ENCODE measurements at regions not wholly inside any gene's neighbourhood (a gene's known extent, or its start where the extent isn't known, plus 50 kb on each side); places are given as distances from the start of the nearest gene placed in this dataset.
A peak's percentile ranks its signal among the peaks of the same experiment; 100 is the strongest.

- H4K20me1 ChIP-seq (ENCODE audit: insufficient read depth, low read length): no peaks in the 10 kb centered on the region
- intact Hi-C loops (cut with micrococcal nuclease; ENCODE audit: unreplicated experiment) (no loop called here), in situ Hi-C loops (cut with HindIII; ENCODE audit: extremely low pct_ligation_motif_present, low pct_unique_long_range_greater_than_20kb) (loop anchor here (10.0 kb wide), 2 partner anchors 105 to 405 kb away; partner anchors contain the start of gene CPOX)
- no peak for TF ChIP-seq SCMH1 (CRISPR knock-in tag; IDR thresholded peaks at IDR 0.05; ENCODE audit: borderline replicate concordance)
- TF ChIP-seq ZNF136 (CRISPR knock-in tag; IDR thresholded peaks at IDR 0.05; ENCODE audit: low read depth): no peak
- H3K36me3 ChIP-seq (replicated peaks in 1 of 2; ENCODE audit: control insufficient read depth in 1 of 2, insufficient read depth in 2 of 2, low read length in 2 of 2): no peaks in the 10 kb centered on the region
- no peak overlapping the region for H2AFZ ChIP-seq (ENCODE audit: low read length)
- ChIA-PET POLR2A (no interaction called here), CTCF (ENCODE audit: low intra/inter-chr PET ratio, low total read pairs) (no interaction called here)
- no TSS peak for BruUV-seq (replicated peaks)
- no peak overlapping the region for H3K27ac ChIP-seq (ENCODE audit: extremely low read length, insufficient read depth, low read length)
- H3K9me3 ChIP-seq (ENCODE audit: low read length): no peaks in the 10 kb centered on the region
- no peaks in the 10 kb centered on the region for H3K79me2 ChIP-seq (ENCODE audit: insufficient read depth, low read length)
- no peak overlapping the region for H3K4me3 ChIP-seq (replicated peaks in 1 of 3; ENCODE audit: insufficient read depth in 1 of 3, low read depth in 2 of 3, low read length in 3 of 3)
- no peaks in the 10 kb centered on the region for H3K4me1 ChIP-seq (ENCODE audit: insufficient read depth, low read length)
- FAIRE-seq (no peak), ATAC-seq (no peak), DNase-seq (ENCODE audit: low spot score) (no peak)
- H3K4me2 ChIP-seq (ENCODE audit: low read depth, low read length): no peak overlapping the region
- no peak overlapping the region for H3K9ac ChIP-seq (ENCODE audit: insufficient read depth, low read depth, low read length)
- no peaks in the 10 kb centered on the region for H3K27me3 ChIP-seq (ENCODE audit: control insufficient read depth in 1 of 2, insufficient read depth in 2 of 2, low read length in 2 of 2)
Observed at GRCh38 chr3:98999675-99000074, 98.2 kb upstream of the DCBLD2 start.

- Histone ChIP-seq H3K4me1 (ENCODE audit: insufficient read depth, low read length) (no peaks in the 10 kb centered on the region), H3K27ac (ENCODE audit: extremely low read length, insufficient read depth, low read length) (no peak overlapping the region), H3K9ac (ENCODE audit: insufficient read depth, low read depth, low read length) (no peak overlapping the region), H3K36me3 (replicated peaks in 1 of 2; ENCODE audit: control insufficient read depth in 1 of 2, insufficient read depth in 2 of 2, low read length in 2 of 2) (no peaks in the 10 kb centered on the region), H3K4me3 (replicated peaks in 1 of 3; ENCODE audit: insufficient read depth in 1 of 3, low read depth in 2 of 3, low read length in 3 of 3) (no peak overlapping the region), H3K27me3 (ENCODE audit: control insufficient read depth in 1 of 2, insufficient read depth in 2 of 2, low read length in 2 of 2) (no peaks in the 10 kb centered on the region; a peak in 1 of 5 replicates), H3K79me2 (ENCODE audit: insufficient read depth, low read length) (no peaks in the 10 kb centered on the region), H3K9me3 (ENCODE audit: low read length) (no peaks in the 10 kb centered on the region), H3K4me2 (ENCODE audit: low read depth, low read length) (no peak overlapping the region), H4K20me1 (ENCODE audit: insufficient read depth, low read length) (no peaks in the 10 kb centered on the region), H2AFZ (ENCODE audit: low read length) (no peak overlapping the region)
- ChIA-PET CTCF (ENCODE audit: low intra/inter-chr PET ratio, low total read pairs) (interaction anchor here (3.0 kb wide), 1 partner anchor 177 kb away, joined by 46 read pairs; no protein-coding TSS in a partner anchor), POLR2A (no interaction called here)
- BruUV-seq (replicated peaks): no TSS peak
- intact Hi-C loops (cut with micrococcal nuclease; ENCODE audit: unreplicated experiment) (loop anchor here (1.0 to 5.0 kb wide), 3 partner anchors 92 to 391 kb away; partner anchors contain the start of gene DCBLD2), in situ Hi-C loops (cut with HindIII; ENCODE audit: extremely low pct_ligation_motif_present, low pct_unique_long_range_greater_than_20kb) (loop anchor here (5.0 to 10.0 kb wide), 3 partner anchors 99 to 399 kb away; partner anchors contain the start of gene CPOX)
- DNase-seq (ENCODE audit: low spot score): peak; percentile 34
- peak; percentile 57 for ATAC-seq
- FAIRE-seq: no peak
- TF ChIP-seq ZNF484 (CRISPR knock-in tag; IDR thresholded peaks at IDR 0.05; ENCODE audit: borderline replicate concordance, low read depth): no peak
- TF ChIP-seq PAF1 (CRISPR knock-in tag; IDR thresholded peaks at IDR 0.05): no peak
- peak; percentile 29; the same call in 1 of the 2 replicates for TF ChIP-seq RAD21 (CRISPR knock-in tag; IDR thresholded peaks at IDR 0.05)
- no peak for TF ChIP-seq MXD4 (CRISPR knock-in tag; IDR thresholded peaks at IDR 0.05)
- no peak for TF ChIP-seq NR2F2 (IDR thresholded peaks at IDR 0.05; ENCODE audit: borderline replicate concordance, low read depth)
- TF ChIP-seq ZNF460 (CRISPR knock-in tag; IDR thresholded peaks at IDR 0.05; ENCODE audit: borderline replicate concordance): no peak
- no peak for TF ChIP-seq NKX3-1 (CRISPR knock-in tag; IDR thresholded peaks at IDR 0.05)
- no peak for TF ChIP-seq PAXIP1 (CRISPR knock-in tag; conservative IDR thresholded peaks at IDR 0.05)
- no peak for TF ChIP-seq AGO1 (IDR thresholded peaks at IDR 0.05; ENCODE audit: low read depth, low read length, poor library complexity, severe bottlenecking)
- no peak for TF ChIP-seq FOXC1 (CRISPR knock-in tag; IDR thresholded peaks at IDR 0.05; ENCODE audit: borderline replicate concordance)
- TF ChIP-seq ZFP1 (CRISPR knock-in tag; IDR thresholded peaks at IDR 0.05): peak; percentile 79; the same call in 1 of the 2 replicates
- TF ChIP-seq SMC3 (IDR thresholded peaks at IDR 0.05; ENCODE audit: low read length): peak; percentile 82
- TF ChIP-seq PPARG (CRISPR knock-in tag; conservative IDR thresholded peaks at IDR 0.05): no peak
- TF ChIP-seq SETDB1 (CRISPR knock-in tag; IDR thresholded peaks at IDR 0.05; ENCODE audit: borderline replicate concordance): no peak
- TF ChIP-seq ETV6 (CRISPR knock-in tag; conservative IDR thresholded peaks at IDR 0.05): no peak
Observed at GRCh38 chr3:98994128-98994762, 92.8 kb upstream of the DCBLD2 start.

Data from HepG2 (cell line).